ENCODE measurements at regions not wholly inside any gene's neighbourhood (a gene's known extent, or its start where the extent isn't known, plus 50 kb on each side); places are given as distances from the start of the nearest gene placed in this dataset.

DNA sequence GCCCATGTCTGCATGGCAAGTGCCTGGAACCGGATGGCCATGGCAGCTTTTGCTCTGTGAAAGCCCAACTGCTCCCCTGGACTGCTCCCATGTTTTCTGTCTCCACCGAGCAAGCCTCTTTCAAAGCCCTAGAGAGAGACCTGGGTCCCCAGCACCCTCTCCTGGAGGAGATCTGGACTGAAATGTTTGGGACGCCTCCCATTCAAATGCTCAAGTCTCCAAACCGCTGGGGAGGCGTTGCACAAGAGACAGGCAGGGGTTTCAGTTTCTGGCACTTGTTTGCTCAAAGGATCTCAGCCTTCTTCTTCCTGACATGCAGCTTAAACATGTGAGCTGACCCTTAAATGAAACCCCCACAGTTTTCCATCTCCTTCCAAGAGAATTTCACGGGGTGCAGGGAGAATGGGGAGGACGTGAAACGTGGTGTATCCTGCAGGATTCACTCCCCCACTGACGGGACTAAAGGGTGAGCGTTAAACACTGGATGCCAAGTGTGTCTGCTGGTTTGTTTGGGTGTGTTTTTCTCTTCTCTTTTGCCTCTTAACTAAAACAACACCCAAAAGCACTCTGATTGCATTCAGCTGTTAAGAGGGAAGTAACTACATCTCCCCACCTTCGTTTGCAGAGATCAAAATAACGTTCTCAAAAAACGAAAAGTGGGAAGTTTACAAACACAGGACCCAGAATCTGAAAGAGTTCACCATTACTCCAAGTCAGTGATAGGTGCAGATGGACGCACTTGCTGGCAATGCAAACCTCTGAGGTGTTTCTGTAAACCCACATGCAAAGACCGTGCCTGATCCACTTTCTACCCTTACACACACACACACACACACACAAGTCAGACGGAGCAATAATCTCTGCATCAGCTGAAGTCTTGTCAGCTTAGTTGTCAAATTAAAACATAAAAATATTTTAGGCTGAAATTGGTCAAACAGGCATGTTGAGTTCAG lies 256.9 kb downstream of the C16orf95 start:
- no peak overlapping the region for H3K9ac ChIP-seq (ENCODE audit: low read depth, low read length, poor library complexity)
- H3K27ac ChIP-seq (replicated peaks; ENCODE audit: low read length) = no peak overlapping the region
- H3K9me3 ChIP-seq (replicated peaks in 1 of 2; ENCODE audit: control insufficient read depth in 2 of 2, insufficient read depth in 1 of 2, low read depth in 1 of 2, low read length in 2 of 2) = peaks cover 0 to 2% of the 10 kb centered on the region in 2 donors
- no peak overlapping the region for H2BK12ac ChIP-seq (ENCODE audit: low read length)
- no peaks in the 10 kb centered on the region for H3K36me3 ChIP-seq (replicated peaks in 1 of 2; ENCODE audit: control insufficient read depth in 2 of 2, insufficient read depth in 2 of 2, low read length in 2 of 2)
- H3K27me3 ChIP-seq (ENCODE audit: control insufficient read depth in 3 of 3, insufficient read depth in 3 of 3, low read depth in 1 of 3, low read length in 3 of 3) = peaks cover 0 to 40% (median 2%) of the 10 kb centered on the region in 3 experiments
- H3K4me2 ChIP-seq (ENCODE audit: insufficient read depth, low read length, poor library complexity, severe bottlenecking) = no peak overlapping the region
- H2AFZ ChIP-seq (ENCODE audit: low read length) = no peak overlapping the region
- no peak overlapping the region for H3K4me3 ChIP-seq (ENCODE audit: low read length in 2 of 2)
- H3K4me1 ChIP-seq (ENCODE audit: control insufficient read depth in 2 of 2, insufficient read depth in 1 of 2, low read depth in 1 of 2, low read length in 2 of 2) = peaks cover 0 to 3% of the 10 kb centered on the region in 2 donors
- no peak overlapping the region for H2BK5ac ChIP-seq (ENCODE audit: low read length)
- no peak overlapping the region for H3K18ac ChIP-seq (ENCODE audit: low read length)
- no peak overlapping the region for H2BK120ac ChIP-seq (ENCODE audit: low read depth, low read length)
- no peaks in the 10 kb centered on the region for H3K79me1 ChIP-seq (ENCODE audit: low read depth, low read length)
- H3K14ac ChIP-seq (ENCODE audit: low read length) = no peak overlapping the region
- DNase-seq (ENCODE audit: low spot score) = no peak
- H3K23ac ChIP-seq (ENCODE audit: low read depth, low read length, poor library complexity) = no peak overlapping the region
- H4K8ac ChIP-seq (ENCODE audit: low read depth, low read length) = no peak overlapping the region
- no peak overlapping the region for H4K91ac ChIP-seq (ENCODE audit: low read depth, low read length, poor library complexity)
- no CpG with 5 or more reads among the region's 16 CpGs for WGBS, 2 donors (ENCODE audit: extremely low coverage in 2 of 2, insufficient read length in 2 of 2, insufficient replicate concordance in 1 of 2)
- no peak overlapping the region for H3K4ac ChIP-seq (ENCODE audit: low read length)
- no peak overlapping the region for H2BK15ac ChIP-seq (ENCODE audit: low read length)
- no peak overlapping the region for H2AK5ac ChIP-seq (ENCODE audit: low read depth, low read length)

DNA sequence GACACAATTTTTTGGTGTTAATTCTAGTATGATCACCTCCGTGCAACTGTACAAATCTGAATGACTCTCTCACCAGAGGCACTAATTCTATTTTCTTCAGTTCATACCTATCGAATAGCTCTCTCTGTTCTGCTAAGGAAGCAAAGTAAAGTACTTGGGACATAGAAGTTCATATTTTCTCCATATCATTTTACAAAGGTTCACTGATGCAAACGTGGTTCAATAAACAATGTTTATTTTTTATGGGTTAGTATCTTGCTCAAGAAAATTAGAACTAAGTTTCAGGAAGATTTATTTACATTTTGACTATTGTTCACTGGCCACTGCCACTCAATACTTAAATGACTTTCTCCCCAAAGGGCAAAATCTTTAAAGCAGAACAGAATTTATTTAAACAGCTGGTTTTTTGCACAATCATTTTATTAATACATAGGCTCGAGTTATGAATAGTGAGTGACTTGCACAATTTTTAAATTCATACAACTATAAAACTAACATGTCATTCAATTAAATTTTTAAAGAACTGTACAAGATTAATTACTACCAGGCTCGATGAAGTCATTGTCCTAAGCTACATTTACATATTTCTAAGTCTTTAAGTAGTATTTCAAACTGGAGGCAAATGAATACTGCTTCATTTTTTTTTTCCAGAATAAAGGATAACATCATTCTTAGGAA lies 255.8 kb downstream of the C16orf95 start:
- Histone ChIP-seq H3K36me3 (replicated peaks in 1 of 2; ENCODE audit: control insufficient read depth in 2 of 2, insufficient read depth in 2 of 2, low read length in 2 of 2) (no peaks in the 10 kb centered on the region), H2BK15ac (ENCODE audit: low read length) (no peak overlapping the region), H3K27me3 (ENCODE audit: control insufficient read depth in 3 of 3, insufficient read depth in 3 of 3, low read depth in 1 of 3, low read length in 3 of 3) (peaks cover 0 to 43% (median 2%) of the 10 kb centered on the region in 3 experiments), H2BK5ac (ENCODE audit: low read length) (no peak overlapping the region), H3K4me2 (ENCODE audit: insufficient read depth, low read length, poor library complexity, severe bottlenecking) (no peak overlapping the region), H3K14ac (ENCODE audit: low read length) (no peak overlapping the region), H2BK120ac (ENCODE audit: low read depth, low read length) (no peak overlapping the region), H3K4ac (ENCODE audit: low read length) (no peak overlapping the region), H3K4me3 (ENCODE audit: low read length in 2 of 2) (no peak overlapping the region), H3K27ac (replicated peaks; ENCODE audit: low read length) (no peak overlapping the region), H2AK5ac (ENCODE audit: low read depth, low read length) (no peak overlapping the region), H2BK12ac (ENCODE audit: low read length) (no peak overlapping the region), H2AFZ (ENCODE audit: low read length) (no peak overlapping the region), H3K9me3 (replicated peaks in 1 of 2; ENCODE audit: control insufficient read depth in 2 of 2, insufficient read depth in 1 of 2, low read depth in 1 of 2, low read length in 2 of 2) (peaks cover 0 to 2% of the 10 kb centered on the region in 2 donors), H3K9ac (ENCODE audit: low read depth, low read length, poor library complexity) (no peak overlapping the region), H3K79me1 (ENCODE audit: low read depth, low read length) (no peaks in the 10 kb centered on the region), H4K91ac (ENCODE audit: low read depth, low read length, poor library complexity) (no peak overlapping the region), H3K18ac (ENCODE audit: low read length) (no peak overlapping the region), H3K23ac (ENCODE audit: low read depth, low read length, poor library complexity) (no peak overlapping the region), H3K4me1 (ENCODE audit: control insufficient read depth in 2 of 2, insufficient read depth in 1 of 2, low read depth in 1 of 2, low read length in 2 of 2) (peaks cover 0 to 3% of the 10 kb centered on the region in 2 donors), H4K8ac (ENCODE audit: low read depth, low read length) (no peak overlapping the region)
- no CpG with 5 or more reads among the region's 5 CpGs for WGBS, 2 donors (ENCODE audit: extremely low coverage in 2 of 2, insufficient read length in 2 of 2, insufficient replicate concordance in 1 of 2)
- DNase-seq (ENCODE audit: low spot score) = no peak

DNA sequence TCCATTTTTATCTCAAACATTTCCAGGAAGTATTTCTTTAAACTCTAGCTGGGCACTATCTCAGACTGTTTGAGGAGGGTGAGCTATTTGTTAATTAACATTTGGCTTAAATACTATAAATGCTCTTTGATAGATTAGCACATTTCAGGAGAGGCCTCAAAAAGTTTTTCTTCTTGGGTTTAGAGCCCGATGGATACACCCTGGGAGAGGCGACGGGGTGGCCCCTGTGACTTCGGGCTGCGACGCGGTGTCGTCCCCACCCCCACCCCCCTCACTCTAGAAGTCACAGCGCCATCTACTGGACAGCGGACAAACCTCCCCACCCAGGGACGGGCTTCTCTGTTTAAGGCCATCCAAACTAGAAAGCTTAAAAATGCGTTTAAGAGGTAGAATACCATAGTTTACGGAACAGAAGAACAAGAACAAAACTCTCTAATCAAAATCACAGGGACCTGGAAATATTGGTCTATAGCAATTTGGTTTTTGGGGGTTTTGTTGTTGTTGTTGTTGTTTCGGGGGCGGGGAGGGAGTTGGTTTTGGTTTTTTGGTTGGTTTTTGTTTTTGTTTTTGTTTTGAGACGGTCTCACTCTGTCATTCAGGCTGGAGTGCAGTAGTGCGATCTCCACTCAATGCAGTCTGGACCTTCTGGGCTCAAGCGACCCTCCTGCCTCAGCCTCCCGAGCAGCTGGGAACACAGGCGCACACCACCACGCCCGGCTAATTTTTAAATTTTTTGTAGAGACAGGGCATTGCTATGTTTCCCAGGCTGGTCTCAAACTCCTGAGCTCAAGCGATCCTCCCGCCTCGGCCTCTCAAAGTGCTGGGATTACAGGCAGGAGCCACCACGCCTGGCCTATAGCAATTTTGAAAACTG lies 254.4 kb downstream of the C16orf95 start:
- peak overlapping the region; percentile 53 for H2AFZ ChIP-seq (ENCODE audit: low read length)
- no peak overlapping the region for H2BK5ac ChIP-seq (ENCODE audit: low read length)
- H4K8ac ChIP-seq (ENCODE audit: low read depth, low read length) = no peak overlapping the region
- H2AK5ac ChIP-seq (ENCODE audit: low read depth, low read length) = no peak overlapping the region
- WGBS, 2 donors (ENCODE audit: extremely low coverage in 2 of 2, insufficient read length in 2 of 2, insufficient replicate concordance in 1 of 2) = 100% methylated on average over 2 of the region's 26 CpGs; no CpG with 5 or more reads in 1 of the 2 donors
- no peak overlapping the region for H2BK120ac ChIP-seq (ENCODE audit: low read depth, low read length)
- no peak overlapping the region for H4K91ac ChIP-seq (ENCODE audit: low read depth, low read length, poor library complexity)
- no peak overlapping the region for H2BK15ac ChIP-seq (ENCODE audit: low read length)
- no peaks in the 10 kb centered on the region for H3K36me3 ChIP-seq (replicated peaks in 1 of 2; ENCODE audit: control insufficient read depth in 2 of 2, insufficient read depth in 2 of 2, low read length in 2 of 2)
- H3K9ac ChIP-seq (ENCODE audit: low read depth, low read length, poor library complexity) = no peak overlapping the region
- no peak overlapping the region for H3K27ac ChIP-seq (replicated peaks; ENCODE audit: low read length)
- H3K4ac ChIP-seq (ENCODE audit: low read length) = no peak overlapping the region
- no peak overlapping the region for H3K4me3 ChIP-seq (ENCODE audit: low read length in 2 of 2)
- H3K79me1 ChIP-seq (ENCODE audit: low read depth, low read length) = no peaks in the 10 kb centered on the region
- no peak overlapping the region for H3K18ac ChIP-seq (ENCODE audit: low read length)
- H3K23ac ChIP-seq (ENCODE audit: low read depth, low read length, poor library complexity) = no peak overlapping the region
- H3K27me3 ChIP-seq (ENCODE audit: control insufficient read depth in 3 of 3, insufficient read depth in 3 of 3, low read depth in 1 of 3, low read length in 3 of 3) = peaks cover 0 to 43% (median 2%) of the 10 kb centered on the region in 3 experiments
- no peak overlapping the region for H3K14ac ChIP-seq (ENCODE audit: low read length)
- H3K4me2 ChIP-seq (ENCODE audit: insufficient read depth, low read length, poor library complexity, severe bottlenecking) = peak overlapping the region; percentile 30
- H3K4me1 ChIP-seq (ENCODE audit: control insufficient read depth in 2 of 2, insufficient read depth in 1 of 2, low read depth in 1 of 2, low read length in 2 of 2) = peaks cover 0 to 3% of the 10 kb centered on the region in 2 donors
- no peak overlapping the region for H2BK12ac ChIP-seq (ENCODE audit: low read length)
- peak; percentile 75 for DNase-seq (ENCODE audit: low spot score)
- peaks cover 0 to 2% of the 10 kb centered on the region in 2 donors for H3K9me3 ChIP-seq (replicated peaks in 1 of 2; ENCODE audit: control insufficient read depth in 2 of 2, insufficient read depth in 1 of 2, low read depth in 1 of 2, low read length in 2 of 2)
